NCI-H1417 (cell line): ENCODE measurements at regions not wholly inside any gene's neighbourhood (a gene's known extent, or its start where the extent isn't known, plus 50 kb on each side); places are given as distances from the start of the nearest gene placed in this dataset.
"Not testable (repeated sequence)": the region's sequence is repeated elsewhere in the genome, so short reads cannot be mapped to it uniquely, and the experiment has no call there.

Experiments
- DNase-seq, 3 experiments: peaks; one replicate each; lab custom pipeline; 2025; lab: John Stamatoyannopoulos, UW

DNA sequence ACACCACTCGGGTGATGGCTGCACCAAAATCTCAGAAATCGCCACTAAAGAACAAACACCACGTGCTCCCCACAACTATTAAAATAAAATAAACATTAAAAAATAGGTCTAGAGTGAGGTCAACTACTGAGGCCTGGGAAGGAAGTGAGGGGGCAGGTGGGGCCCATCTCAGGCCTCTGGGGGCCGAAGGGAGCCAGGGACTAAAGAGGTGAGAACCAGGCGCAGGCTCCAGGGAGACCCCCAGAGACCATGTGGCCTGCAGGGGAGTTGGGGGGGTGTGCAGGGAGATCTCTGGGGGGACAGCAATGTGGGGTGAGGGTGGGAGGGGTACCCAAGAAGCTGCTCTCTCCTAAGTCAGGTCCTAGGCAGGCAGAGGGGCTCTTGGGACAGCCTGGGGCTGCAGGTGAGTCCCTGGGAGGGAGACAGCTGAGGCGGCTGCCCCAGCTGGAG lies 111.3 kb upstream of the SMURF2 start:
- no peak for DNase-seq

DNA sequence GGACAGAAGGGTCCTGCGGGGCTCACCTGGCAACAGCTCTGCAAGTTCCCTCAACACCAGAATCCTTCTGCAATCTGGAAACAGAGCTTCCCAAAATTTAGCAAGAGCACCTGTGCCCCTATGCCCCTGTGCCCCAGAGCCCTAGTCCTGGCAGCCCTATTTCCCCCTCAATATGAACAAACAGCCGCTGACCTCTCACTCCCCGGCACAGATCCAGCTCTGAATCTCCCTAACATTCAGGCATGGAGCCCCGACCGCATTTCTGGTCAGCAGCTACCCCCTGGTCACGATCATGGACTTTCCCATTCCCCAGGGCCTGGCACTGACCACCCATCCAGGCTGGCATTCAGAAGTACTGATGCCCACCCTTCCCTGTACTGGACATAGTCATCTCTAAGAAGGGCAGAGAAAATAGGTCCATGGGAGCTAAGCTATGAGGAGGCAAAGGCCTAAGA lies 110.8 kb upstream of the SMURF2 start:
- no peak for DNase-seq

- DNase-seq: no peak
Measured at GRCh38 chr17:64771980-64772844, 110.1 kb upstream of the SMURF2 start.

DNA sequence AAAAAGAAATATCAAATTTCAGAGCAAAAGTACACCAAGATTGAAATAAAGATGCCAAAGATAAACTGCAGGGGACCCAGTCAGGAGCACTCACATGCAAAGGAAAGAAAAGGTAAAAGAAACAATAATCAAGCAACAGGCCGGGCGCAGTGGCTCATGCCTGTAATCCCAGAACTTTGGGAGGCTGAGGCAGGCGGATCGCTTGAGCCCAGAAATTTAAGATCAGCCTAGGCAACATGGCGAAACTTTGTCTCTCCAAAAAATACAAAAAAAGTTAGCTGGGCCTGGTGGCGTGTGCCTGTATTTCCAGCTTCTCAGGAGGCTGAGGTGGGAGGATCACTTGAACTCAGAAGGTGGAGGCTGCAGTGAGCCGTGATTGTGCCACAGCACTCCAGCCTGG lies 107.6 kb upstream of the SMURF2 start:
- no peak for DNase-seq

GRCh38 chr17:64767269-64767997 lies 105.3 kb upstream of the SMURF2 start:
- DNase-seq: no peak

GRCh38 chr17:64765191-64765889 lies 103.2 kb upstream of the SMURF2 start:
- no peak for DNase-seq

- no peak for DNase-seq
Measured at GRCh38 chr17:64750891-64751677, 89.0 kb upstream of the SMURF2 start.

DNA sequence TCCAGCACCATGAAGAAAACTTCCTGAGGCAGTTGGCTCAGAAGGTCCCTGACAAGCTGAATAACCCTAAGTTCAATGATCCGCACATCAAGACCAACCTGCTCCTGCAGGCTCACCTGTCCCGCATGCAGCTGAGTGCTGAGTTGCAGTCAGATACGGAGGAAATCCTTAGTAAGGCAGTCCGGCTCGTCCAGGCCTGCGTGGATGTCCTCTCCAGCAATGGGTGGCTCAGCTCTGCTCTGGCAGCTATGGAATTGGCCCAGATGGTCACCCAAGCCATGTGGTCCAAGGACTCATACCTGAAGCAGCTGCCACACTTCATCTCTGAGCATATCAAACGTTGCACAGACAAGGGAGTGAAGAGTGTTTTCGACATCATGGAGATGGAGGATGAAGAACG lies 88.4 kb upstream of the SMURF2 start:
- DNase-seq: no peak

GRCh38 chr17:64749306-64749705 lies 87.2 kb upstream of the SMURF2 start:
- DNase-seq: no peak

DNA sequence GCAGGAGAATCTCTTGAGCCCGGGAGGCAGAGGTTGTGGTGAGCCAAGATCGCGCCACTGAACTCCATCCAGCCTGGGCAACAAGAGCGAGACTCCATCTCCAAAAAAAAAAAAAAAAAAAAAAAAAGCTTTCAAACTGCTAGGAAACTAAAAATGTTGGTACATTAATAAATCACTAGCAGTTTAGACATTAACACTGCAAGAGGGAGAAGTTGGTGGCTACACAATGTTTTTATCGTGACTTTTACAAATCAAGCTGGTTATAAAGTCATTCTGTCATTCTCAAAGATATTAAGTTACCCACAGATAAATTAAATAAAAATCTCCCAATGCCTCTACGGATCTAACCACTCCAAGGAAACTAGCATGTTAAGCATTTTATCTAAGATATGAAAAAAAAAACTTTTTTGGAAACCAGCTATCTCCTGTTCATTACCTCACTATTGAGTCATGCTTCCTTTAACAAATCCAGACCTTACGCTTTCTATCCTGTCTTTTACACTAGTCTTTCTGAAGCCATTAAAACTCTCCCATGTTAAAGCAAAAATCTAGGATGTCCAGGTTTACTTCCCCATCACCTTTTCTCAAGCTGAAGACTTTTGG lies 85.9 kb upstream of the SMURF2 start:
- DNase-seq: no peak

DNA sequence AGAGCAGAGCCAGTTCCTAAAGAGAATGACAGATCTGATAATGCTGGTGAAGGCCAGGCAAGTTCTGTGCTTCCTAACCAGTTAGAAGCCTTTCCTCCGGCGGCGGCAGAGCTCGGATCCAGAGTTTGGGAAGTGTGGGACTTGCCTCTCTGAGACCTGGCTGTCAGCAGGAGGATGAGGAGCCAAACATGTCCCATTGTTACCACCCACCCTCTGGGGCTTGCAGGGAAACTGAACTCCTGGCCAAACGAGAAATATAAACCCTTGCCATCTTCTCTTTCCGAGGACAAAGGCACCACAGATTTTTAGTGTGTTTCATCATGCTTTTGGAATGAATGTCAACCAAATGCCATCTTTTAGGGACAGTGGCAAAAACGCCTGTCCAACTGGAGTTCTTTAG lies 80.2 kb upstream of the SMURF2 start:
- DNase-seq: no peak

- not testable (repeated sequence) for DNase-seq
Measured at GRCh38 chr17:64741916-64742315, 79.8 kb upstream of the SMURF2 start.

DNA sequence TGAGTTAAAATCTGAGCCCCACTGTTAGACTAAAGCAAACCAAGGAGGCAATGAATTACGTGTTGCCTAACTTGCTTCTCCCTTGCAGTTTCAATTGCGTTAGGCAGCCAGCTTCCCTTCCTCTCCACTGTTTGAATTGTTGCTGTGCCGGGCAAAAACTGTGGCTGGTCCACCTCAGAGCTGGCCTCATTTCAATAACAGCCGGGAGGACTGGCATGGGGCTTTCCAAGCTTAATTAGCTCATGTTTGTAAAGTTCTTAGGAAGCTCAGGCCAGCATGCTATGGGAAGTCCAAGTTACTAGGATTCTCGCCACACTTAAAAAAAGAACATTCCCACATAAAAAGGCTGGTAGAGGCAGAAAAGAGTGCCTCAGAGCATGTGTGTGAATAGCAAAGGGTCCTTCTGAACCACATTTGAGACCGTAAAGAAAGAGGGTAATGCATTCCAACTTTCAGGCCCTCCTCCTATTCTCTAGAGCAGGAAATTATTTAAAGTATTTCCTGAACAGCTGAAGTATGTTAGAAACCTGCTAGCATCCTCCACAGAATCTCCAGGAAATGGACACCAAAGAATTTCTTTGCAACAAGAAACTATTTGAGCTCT lies 79.0 kb upstream of the SMURF2 start:
- no peak for DNase-seq

- no peak for DNase-seq
Measured at GRCh38 chr17:64739316-64740058, 77.4 kb upstream of the SMURF2 start.

DNA sequence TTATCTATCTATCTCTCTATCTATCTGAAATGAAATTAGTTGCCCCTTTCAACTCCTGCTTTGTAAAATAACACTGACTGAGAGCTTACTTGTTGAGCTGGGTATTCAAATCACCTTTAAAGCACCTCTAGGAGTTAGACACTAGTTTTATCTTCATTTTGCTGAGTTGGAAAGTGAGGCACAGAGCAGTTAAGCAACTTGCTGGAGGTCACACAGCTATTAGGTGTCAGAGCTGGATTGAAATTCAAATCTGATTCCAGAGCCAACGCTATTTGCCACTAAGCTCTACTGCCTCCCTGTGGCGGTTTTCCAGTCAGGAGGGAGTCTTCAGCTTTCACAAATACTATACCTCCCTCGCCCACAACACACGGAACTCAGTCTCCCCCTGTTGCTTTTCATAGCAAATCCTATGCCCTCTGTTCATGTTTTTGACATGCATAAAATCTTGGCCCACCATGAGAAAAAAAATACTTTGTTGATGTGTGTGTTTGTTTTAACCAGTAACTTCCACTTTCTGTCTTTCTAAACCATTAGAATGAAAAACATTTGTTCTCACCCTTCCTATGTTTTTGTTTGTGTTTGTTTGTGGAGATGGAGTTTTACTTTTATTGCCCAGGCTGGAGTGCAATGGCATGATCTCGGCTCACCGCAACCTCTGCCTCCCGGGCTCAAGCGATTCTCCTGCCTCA lies 74.8 kb upstream of the SMURF2 start:
- DNase-seq: peak in 2 of 3 experiments; percentile 28 to 38

DNA sequence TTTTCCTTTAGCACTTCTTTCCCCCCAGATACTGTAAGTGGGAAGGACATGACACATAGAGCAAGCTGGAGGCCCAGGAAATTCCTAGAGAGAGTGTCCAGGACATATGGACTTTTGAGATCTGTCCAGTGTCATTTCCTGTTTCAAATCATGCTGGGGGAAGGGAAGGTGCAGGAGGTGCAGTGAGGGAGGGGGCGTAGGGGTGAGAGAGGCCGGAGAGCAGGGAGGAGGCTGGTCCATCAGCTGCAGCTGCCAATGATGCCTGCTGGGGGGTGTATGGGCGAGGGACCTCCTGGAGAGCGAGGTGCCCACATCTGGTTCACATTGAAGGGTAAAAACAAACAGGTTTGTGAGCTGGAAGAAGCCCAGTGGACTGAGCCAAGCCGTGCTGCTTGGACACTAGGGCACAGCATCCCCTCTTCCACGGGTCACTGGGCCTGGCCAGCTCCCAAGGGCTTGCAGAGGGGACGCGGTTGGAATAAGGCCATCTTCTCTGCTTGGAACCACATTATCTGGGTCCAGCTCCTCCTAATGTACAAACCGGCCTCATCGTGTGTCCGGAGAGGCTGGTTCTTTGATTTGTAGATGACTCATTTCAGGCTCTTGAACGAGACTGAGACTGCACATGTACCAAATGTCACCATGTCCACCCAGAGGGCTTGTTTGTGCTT lies 70.4 kb upstream of the SMURF2 start:
- no peak for DNase-seq

GRCh38 chr17:64730023-64730422 lies 67.9 kb upstream of the SMURF2 start:
- DNase-seq: not testable (repeated sequence)

DNA sequence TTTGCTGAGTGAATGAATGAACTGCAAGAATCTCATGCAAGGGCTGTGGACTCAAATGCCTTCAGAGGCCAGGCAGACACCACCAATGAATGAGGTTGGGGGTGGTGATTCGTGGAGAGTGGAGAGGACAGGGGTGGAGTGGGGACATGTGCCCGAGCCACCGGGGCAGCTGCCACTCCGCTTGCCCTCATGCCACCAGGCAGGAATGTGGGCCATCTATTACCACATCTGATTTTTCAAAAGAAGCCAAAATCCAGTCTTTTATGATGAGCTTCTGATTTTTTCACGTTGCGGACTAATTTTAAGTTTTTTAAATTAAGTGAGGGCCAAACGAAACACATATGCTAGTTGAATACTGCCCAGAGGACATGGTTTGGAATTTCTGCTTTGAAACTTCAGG lies 67.1 kb upstream of the SMURF2 start:
- no peak for DNase-seq
